SK-N-SH treated with all-trans-retinoic acid at 6 μM for 48 hours (cell line): ENCODE measurements at regions not wholly inside any gene's neighbourhood (a gene's known extent, or its start where the extent isn't known, plus 50 kb on each side); places are given as distances from the start of the nearest gene placed in this dataset.

ENCODE experiments used
- ARNTL ChIP-seq: fragments of 450-650 bp; formaldehyde crosslinking; IDR thresholded peaks from 2 replicates; pipeline ENCODE4 v1.5.0; 2020; ENCODE audit warnings: low read depth, mild to moderate bottlenecking, moderate library complexity, borderline replicate concordance
- BACH2 ChIP-seq: fragments of 250-450 bp; sonication (Bioruptor Pico); IDR thresholded peaks from 2 replicates; pipeline ENCODE4 v1.9.0; 2021; ENCODE audit warnings: mild to moderate bottlenecking, borderline replicate concordance
- GLIS3 ChIP-seq: fragments of 250-450 bp; sonication (Bioruptor Pico); IDR thresholded peaks from 2 replicates; pipeline ENCODE4 v1.5.0; 2020; ENCODE audit warnings: mild to moderate bottlenecking, moderate library complexity
- OSR1 ChIP-seq: fragments of 250-450 bp; sonication (Bioruptor Pico); IDR thresholded peaks from 2 replicates; pipeline ENCODE4 v1.8.0; 2022; ENCODE audit warnings: moderate library complexity, mild to moderate bottlenecking, inconsistent platforms
- PPARA ChIP-seq: fragments of 250-450 bp; sonication (Bioruptor Pico); IDR thresholded peaks from 2 replicates; pipeline ENCODE4 v1.5.0; 2020; ENCODE audit warnings: mild to moderate bottlenecking, borderline replicate concordance
- ZFP3 ChIP-seq: fragments of 250-450 bp; sonication (Bioruptor Pico); IDR thresholded peaks from 2 replicates; pipeline ENCODE4 v1.5.0; 2020; ENCODE audit warnings: mild to moderate bottlenecking, moderate library complexity
- ZFP30 ChIP-seq: fragments of 450-650 bp; formaldehyde crosslinking; IDR thresholded peaks from 2 replicates; pipeline ENCODE4 v1.5.0; 2022; ENCODE audit warnings: mild to moderate bottlenecking, moderate library complexity
- ZNF565 ChIP-seq: fragments of 450-650 bp; formaldehyde crosslinking; conservative IDR thresholded peaks from 2 replicates; pipeline ENCODE4 v1.5.0; 2020; ENCODE audit warnings: low read depth, mild to moderate bottlenecking, moderate library complexity
- ZNF70 ChIP-seq: fragments of 450-650 bp; formaldehyde crosslinking; IDR thresholded peaks from 2 replicates; pipeline ENCODE4 v1.5.0; 2020; ENCODE audit warnings: mild to moderate bottlenecking, moderate library complexity
- TF ChIP-seq, protein P1 (sequence below): fragments of 250-450 bp; sonication (Bioruptor Pico); IDR thresholded peaks from 2 replicates; pipeline ENCODE4 v1.5.1; 2021; ENCODE audit warnings: mild to moderate bottlenecking, moderate library complexity
- TF ChIP-seq, protein P2 (sequence below): fragments of 250-450 bp; sonication (Bioruptor Pico); IDR thresholded peaks from 2 replicates; pipeline ENCODE4 v1.5.0; 2020; ENCODE audit warnings: mild to moderate bottlenecking, moderate library complexity
- TF ChIP-seq, protein P3 (sequence below): fragments of 250-450 bp; sonication (Bioruptor Pico); IDR thresholded peaks from 2 replicates; pipeline ENCODE4 v1.5.1; 2020; ENCODE audit warnings: low read depth, mild to moderate bottlenecking, moderate library complexity
- TF ChIP-seq, protein P4 (sequence below): fragments of 250-450 bp; sonication (Bioruptor Pico); IDR thresholded peaks from 2 replicates; pipeline ENCODE4 v1.8.0; 2020; ENCODE audit warnings: mild to moderate bottlenecking, moderate library complexity, borderline replicate concordance

DNA sequence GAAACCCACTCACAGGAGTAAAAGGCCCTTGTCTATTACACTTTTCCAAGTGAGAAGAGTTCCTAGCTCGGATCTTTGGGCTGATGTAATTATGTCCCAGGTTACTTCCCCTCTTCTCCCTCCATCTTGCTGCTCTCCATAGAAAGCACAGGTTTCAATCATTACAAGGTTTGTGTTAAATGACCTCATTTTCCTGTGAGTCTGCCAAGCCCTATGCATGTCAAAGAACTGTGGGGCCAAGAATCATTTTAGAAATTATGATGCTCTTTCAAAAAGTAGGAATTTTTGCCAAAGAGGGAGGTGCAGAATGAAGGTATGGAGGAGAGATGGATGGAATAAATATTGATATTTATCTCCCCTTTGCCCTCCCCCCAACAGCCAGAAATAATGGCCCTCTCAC, 129.3 kb upstream of the TPM1 start:
- TF ChIP-seq ZFP3 (CRISPR knock-in tag) = no peak
- TF ChIP-seq ZNF70 (CRISPR knock-in tag) = no peak
- no peak for TF ChIP-seq ZFP30 (CRISPR knock-in tag)
- TF ChIP-seq GLIS3 (CRISPR knock-in tag) = no peak
- TF ChIP-seq, protein P1, sequence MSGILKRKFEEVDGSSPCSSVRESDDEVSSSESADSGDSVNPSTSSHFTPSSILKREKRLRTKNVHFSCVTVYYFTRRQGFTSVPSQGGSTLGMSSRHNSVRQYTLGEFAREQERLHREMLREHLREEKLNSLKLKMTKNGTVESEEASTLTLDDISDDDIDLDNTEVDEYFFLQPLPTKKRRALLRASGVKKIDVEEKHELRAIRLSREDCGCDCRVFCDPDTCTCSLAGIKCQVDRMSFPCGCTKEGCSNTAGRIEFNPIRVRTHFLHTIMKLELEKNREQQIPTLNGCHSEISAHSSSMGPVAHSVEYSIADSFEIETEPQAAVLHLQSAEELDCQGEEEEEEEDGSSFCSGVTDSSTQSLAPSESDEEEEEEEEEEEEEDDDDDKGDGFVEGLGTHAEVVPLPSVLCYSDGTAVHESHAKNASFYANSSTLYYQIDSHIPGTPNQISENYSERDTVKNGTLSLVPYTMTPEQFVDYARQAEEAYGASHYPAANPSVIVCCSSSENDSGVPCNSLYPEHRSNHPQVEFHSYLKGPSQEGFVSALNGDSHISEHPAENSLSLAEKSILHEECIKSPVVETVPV (CRISPR knock-in tag) = no peak
- TF ChIP-seq, protein P2, sequence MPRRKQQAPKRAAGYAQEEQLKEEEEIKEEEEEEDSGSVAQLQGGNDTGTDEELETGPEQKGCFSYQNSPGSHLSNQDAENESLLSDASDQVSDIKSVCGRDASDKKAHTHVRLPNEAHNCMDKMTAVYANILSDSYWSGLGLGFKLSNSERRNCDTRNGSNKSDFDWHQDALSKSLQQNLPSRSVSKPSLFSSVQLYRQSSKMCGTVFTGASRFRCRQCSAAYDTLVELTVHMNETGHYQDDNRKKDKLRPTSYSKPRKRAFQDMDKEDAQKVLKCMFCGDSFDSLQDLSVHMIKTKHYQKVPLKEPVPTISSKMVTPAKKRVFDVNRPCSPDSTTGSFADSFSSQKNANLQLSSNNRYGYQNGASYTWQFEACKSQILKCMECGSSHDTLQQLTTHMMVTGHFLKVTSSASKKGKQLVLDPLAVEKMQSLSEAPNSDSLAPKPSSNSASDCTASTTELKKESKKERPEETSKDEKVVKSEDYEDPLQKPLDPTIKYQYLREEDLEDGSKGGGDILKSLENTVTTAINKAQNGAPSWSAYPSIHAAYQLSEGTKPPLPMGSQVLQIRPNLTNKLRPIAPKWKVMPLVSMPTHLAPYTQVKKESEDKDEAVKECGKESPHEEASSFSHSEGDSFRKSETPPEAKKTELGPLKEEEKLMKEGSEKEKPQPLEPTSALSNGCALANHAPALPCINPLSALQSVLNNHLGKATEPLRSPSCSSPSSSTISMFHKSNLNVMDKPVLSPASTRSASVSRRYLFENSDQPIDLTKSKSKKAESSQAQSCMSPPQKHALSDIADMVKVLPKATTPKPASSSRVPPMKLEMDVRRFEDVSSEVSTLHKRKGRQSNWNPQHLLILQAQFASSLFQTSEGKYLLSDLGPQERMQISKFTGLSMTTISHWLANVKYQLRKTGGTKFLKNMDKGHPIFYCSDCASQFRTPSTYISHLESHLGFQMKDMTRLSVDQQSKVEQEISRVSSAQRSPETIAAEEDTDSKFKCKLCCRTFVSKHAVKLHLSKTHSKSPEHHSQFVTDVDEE (CRISPR knock-in tag) = no peak
- TF ChIP-seq ZNF565 (CRISPR knock-in tag) = no peak
- no peak for TF ChIP-seq ARNTL (CRISPR knock-in tag)
- TF ChIP-seq, protein P3, sequence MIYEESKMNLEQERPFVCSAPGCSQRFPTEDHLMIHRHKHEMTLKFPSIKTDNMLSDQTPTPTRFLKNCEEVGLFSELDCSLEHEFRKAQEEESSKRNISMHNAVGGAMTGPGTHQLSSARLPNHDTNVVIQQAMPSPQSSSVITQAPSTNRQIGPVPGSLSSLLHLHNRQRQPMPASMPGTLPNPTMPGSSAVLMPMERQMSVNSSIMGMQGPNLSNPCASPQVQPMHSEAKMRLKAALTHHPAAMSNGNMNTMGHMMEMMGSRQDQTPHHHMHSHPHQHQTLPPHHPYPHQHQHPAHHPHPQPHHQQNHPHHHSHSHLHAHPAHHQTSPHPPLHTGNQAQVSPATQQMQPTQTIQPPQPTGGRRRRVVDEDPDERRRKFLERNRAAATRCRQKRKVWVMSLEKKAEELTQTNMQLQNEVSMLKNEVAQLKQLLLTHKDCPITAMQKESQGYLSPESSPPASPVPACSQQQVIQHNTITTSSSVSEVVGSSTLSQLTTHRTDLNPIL = no peak
- TF ChIP-seq, protein P4, sequence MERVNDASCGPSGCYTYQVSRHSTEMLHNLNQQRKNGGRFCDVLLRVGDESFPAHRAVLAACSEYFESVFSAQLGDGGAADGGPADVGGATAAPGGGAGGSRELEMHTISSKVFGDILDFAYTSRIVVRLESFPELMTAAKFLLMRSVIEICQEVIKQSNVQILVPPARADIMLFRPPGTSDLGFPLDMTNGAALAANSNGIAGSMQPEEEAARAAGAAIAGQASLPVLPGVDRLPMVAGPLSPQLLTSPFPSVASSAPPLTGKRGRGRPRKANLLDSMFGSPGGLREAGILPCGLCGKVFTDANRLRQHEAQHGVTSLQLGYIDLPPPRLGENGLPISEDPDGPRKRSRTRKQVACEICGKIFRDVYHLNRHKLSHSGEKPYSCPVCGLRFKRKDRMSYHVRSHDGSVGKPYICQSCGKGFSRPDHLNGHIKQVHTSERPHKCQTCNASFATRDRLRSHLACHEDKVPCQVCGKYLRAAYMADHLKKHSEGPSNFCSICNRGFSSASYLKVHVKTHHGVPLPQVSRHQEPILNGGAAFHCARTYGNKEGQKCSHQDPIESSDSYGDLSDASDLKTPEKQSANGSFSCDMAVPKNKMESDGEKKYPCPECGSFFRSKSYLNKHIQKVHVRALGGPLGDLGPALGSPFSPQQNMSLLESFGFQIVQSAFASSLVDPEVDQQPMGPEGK (CRISPR knock-in tag) = no peak
- no peak for TF ChIP-seq PPARA (CRISPR knock-in tag)
- no peak for TF ChIP-seq BACH2 (CRISPR knock-in tag)
- no peak for TF ChIP-seq OSR1
